PC-9 (cell line): ENCODE measurements at regions not wholly inside any gene's neighbourhood (a gene's known extent, or its start where the extent isn't known, plus 50 kb on each side); places are given as distances from the start of the nearest gene placed in this dataset.

ENCODE experiments used
- BruUV-seq: library from RNA; stranded (reverse); fragments of 400-500 nt; replicated peaks from 2 replicates; lab custom pipeline; 2021; lab: Mats Ljungman, UMichigan
- CTCF ChIA-PET: fragments of 300-600 bp; sonication (Branson Sonifier 250); formaldehyde crosslinking; loops from one replicate; lab custom pipeline; 2022; ENCODE audit warnings: antibody characterized with exemption; lab: Charles Lee
- POLR2A ChIA-PET: fragments of 300-600 bp; sonication (Branson Sonifier 250); formaldehyde crosslinking; loops from one replicate; lab custom pipeline; 2022; ENCODE audit warnings: antibody characterized with exemption; ENCODE audit not compliant: unreplicated experiment; lab: Charles Lee
- DNase-seq, 2 experiments: peaks; one replicate each; pipeline versions ENCODE4 v3.0.0 to v3.0.0-alpha.2; 2015 to 2022; ENCODE audit warnings: mixed read lengths in 1 of 2
- H2AFZ ChIP-seq: fragments of 200-600 bp; sonication (generic); 2 replicates; pipeline ENCODE4 v1.8.1; 2017; ENCODE audit warnings: antibody characterized with exemption
- H3F3A ChIP-seq: fragments of 200-600 bp; sonication (generic); 2 replicates; pipeline ENCODE4 v1.8.1; 2017; ENCODE audit warnings: antibody characterized with exemption, mild to moderate bottlenecking, low read depth; ENCODE audit not compliant: insufficient read depth
- H3K27ac ChIP-seq: fragments of 200-600 bp; sonication (generic); 2 replicates; pipeline ENCODE4 v1.6.1; 2016; ENCODE audit warnings: mixed run types
- H3K27me3 ChIP-seq: fragments of 200-600 bp; sonication (generic); 2 replicates; pipeline ENCODE4 v1.6.1; 2016; ENCODE audit warnings: low read depth, mixed run types; ENCODE audit not compliant: insufficient read depth
- H3K36me3 ChIP-seq: fragments of 200-600 bp; sonication (generic); 2 replicates; pipeline ENCODE4 v1.6.1; 2016; ENCODE audit warnings: low read depth, mixed run types
- H3K4me1 ChIP-seq: fragments of 200-600 bp; sonication (generic); replicated peaks from 2 replicates; pipeline ENCODE4 v1.6.1; 2016; ENCODE audit warnings: mixed run types; ENCODE audit not compliant: insufficient read depth
- H3K4me2 ChIP-seq: fragments of 200-600 bp; sonication (generic); 2 replicates; pipeline ENCODE4 v1.6.1; 2017; ENCODE audit warnings: mixed run types
- H3K4me3 ChIP-seq: fragments of 200-600 bp; sonication (generic); 2 replicates; pipeline ENCODE4 v1.6.1; 2016; ENCODE audit warnings: mixed run types
- H3K79me2 ChIP-seq: fragments of 200-600 bp; sonication (generic); 2 replicates; pipeline ENCODE4 v1.6.1; 2017; ENCODE audit warnings: low read depth, mixed run types
- H3K9me2 ChIP-seq: fragments of 200-600 bp; sonication (generic); 2 replicates; pipeline ENCODE4 v1.8.1; 2017; ENCODE audit warnings: mild to moderate bottlenecking; ENCODE audit not compliant: insufficient read depth
- H3K9me3 ChIP-seq: fragments of 200-600 bp; sonication (generic); 2 replicates; pipeline ENCODE4 v1.8.1; 2016; ENCODE audit warnings: low read depth; ENCODE audit not compliant: insufficient read depth
- H4K20me1 ChIP-seq: fragments of 200-600 bp; sonication (generic); 2 replicates; pipeline ENCODE4 v1.8.1; 2017; ENCODE audit not compliant: insufficient read depth
- CTCF ChIP-seq: fragments of 200-600 bp; sonication (generic); conservative IDR thresholded peaks from 2 replicates; pipeline ENCODE4 v1.6.1; 2017; ENCODE audit warnings: mixed run types, antibody characterized with exemption, mild to moderate bottlenecking, moderate library complexity
- EZH2 ChIP-seq: fragments of 200-600 bp; sonication (generic); IDR thresholded peaks from 2 replicates; pipeline ENCODE4 v1.8.0; 2017; ENCODE audit warnings: antibody characterized with exemption, low read depth
- intact Hi-C: fragments of 100-400 bp; cut with micrococcal nuclease; formaldehyde crosslinking; loops from one replicate; pipeline ENCODE4 v1.10.0; 2022; ENCODE audit not compliant: unreplicated experiment

- intact Hi-C loops: no loop called here
- ChIA-PET CTCF (no interaction called here), POLR2A (interaction anchor here (0.7 kb wide), 1 partner anchor 9 kb away, joined by 3 read pairs; no protein-coding TSS in a partner anchor)
- no peaks in the 10 kb centered on the region for H3K27me3 ChIP-seq
- no peak overlapping the region for H3K4me3 ChIP-seq
- H3K9me2 ChIP-seq: no peaks in the 10 kb centered on the region
- no peak overlapping the region for H3K27ac ChIP-seq
- H3F3A ChIP-seq: no peaks in the 10 kb centered on the region
- no peak overlapping the region for H2AFZ ChIP-seq
- no TSS peak for BruUV-seq
- no peaks in the 10 kb centered on the region for H3K79me2 ChIP-seq
- H3K4me1 ChIP-seq: no peaks in the 10 kb centered on the region
- no peaks in the 10 kb centered on the region for H4K20me1 ChIP-seq
- H3K36me3 ChIP-seq: no peaks in the 10 kb centered on the region
- TF ChIP-seq CTCF (no peak), EZH2 (no peak)
- H3K4me2 ChIP-seq: no peak overlapping the region
- no peak for DNase-seq
- no peaks in the 10 kb centered on the region for H3K9me3 ChIP-seq
These were observed 1235.5 kb downstream of the ROBO2 start for GRCh38 chr3:78275420-78275852.

DNA sequence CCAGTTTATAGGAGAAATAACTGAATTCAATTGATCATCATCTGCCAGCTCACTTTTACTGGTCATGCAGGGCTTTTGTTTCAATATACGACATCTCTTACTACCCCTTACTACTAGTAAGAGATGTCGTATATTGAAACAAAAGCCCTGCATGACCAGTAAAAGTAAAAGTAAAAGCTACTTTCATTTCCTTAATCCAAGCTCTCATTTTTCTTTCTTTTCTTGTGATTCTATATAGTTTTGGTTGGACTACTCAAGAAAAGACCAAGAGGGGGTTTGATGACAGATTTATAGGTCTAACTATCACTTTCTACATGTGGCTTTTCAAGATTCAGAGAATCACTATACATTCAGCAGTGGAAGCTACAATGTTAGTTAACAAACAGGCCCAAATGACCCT, 1237.3 kb downstream of the ROBO2 start:
- POLR2A ChIA-PET: no interaction called here
- Histone ChIP-seq H3K9me3 (no peaks in the 10 kb centered on the region), H3K4me3 (no peak overlapping the region), H3K36me3 (no peaks in the 10 kb centered on the region), H3K9me2 (no peaks in the 10 kb centered on the region), H3K4me1 (no peaks in the 10 kb centered on the region), H3F3A (no peaks in the 10 kb centered on the region), H3K4me2 (no peak overlapping the region), H4K20me1 (no peaks in the 10 kb centered on the region), H3K27me3 (no peaks in the 10 kb centered on the region), H2AFZ (no peak overlapping the region), H3K27ac (no peak overlapping the region), H3K79me2 (no peaks in the 10 kb centered on the region)
- intact Hi-C loops: no loop called here
- DNase-seq: no peak
- CTCF ChIA-PET: no interaction called here
- no TSS peak for BruUV-seq
- TF ChIP-seq CTCF: no peak
- no peak for TF ChIP-seq EZH2

DNA sequence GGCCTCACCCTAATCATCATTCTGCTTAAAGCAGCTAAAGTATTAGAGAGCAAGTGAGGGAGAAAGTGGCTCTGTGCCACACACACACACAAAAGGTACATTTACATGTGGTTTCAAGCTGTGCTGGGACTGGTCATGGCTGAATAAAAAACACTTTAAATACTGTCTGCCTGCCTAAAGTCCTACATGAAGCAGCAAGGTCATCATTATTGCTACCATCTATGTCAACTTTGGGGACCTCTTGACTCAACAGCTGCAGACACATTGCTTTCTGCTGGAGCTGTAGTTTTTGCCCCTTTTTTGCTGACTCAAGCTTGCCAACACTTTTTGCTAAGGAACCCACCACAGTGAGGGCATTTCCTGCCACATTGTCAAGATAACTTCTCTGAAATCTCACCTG, 1237.9 kb downstream of the ROBO2 start:
- Histone ChIP-seq H3K9me3 (no peaks in the 10 kb centered on the region), H3K27ac (no peak overlapping the region), H3K9me2 (no peaks in the 10 kb centered on the region), H3K36me3 (no peaks in the 10 kb centered on the region), H2AFZ (no peak overlapping the region), H3K4me3 (no peak overlapping the region), H3K79me2 (no peaks in the 10 kb centered on the region), H3F3A (no peaks in the 10 kb centered on the region), H4K20me1 (no peaks in the 10 kb centered on the region), H3K4me1 (no peaks in the 10 kb centered on the region), H3K4me2 (no peak overlapping the region), H3K27me3 (no peaks in the 10 kb centered on the region)
- POLR2A ChIA-PET: no interaction called here
- no TSS peak for BruUV-seq
- no peak for TF ChIP-seq EZH2
- TF ChIP-seq CTCF: no peak
- DNase-seq: no peak
- CTCF ChIA-PET: no interaction called here
- intact Hi-C loops: no loop called here
